ENCODE measurements at regions not wholly inside any gene's neighbourhood (a gene's known extent, or its start where the extent isn't known, plus 50 kb on each side); places are given as distances from the start of the nearest gene placed in this dataset.
A peak's percentile ranks its signal among the peaks of the same experiment; 100 is the strongest.
"Not testable (repeated sequence)": the region's sequence is repeated elsewhere in the genome, so short reads cannot be mapped to it uniquely, and the experiment has no call there.

- Histone ChIP-seq H3K36me3 (ENCODE audit: insufficient read depth, low read length, poor library complexity, severe bottlenecking) (no peaks in the 10 kb centered on the region), H3K9me3 (ENCODE audit: low read depth, low read length, poor library complexity, severe bottlenecking) (peaks cover 4% of the 10 kb centered on the region), H3K4me3 (ENCODE audit: low read depth, low read length, poor library complexity, severe bottlenecking) (no peak overlapping the region), H3K4me1 (ENCODE audit: insufficient read depth, low read length, poor library complexity, severe bottlenecking) (no peaks in the 10 kb centered on the region), H3K27ac (ENCODE audit: low read depth, low read length, poor library complexity, severe bottlenecking) (no peak overlapping the region), H3K27me3 (replicated peaks; ENCODE audit: insufficient read depth, low read depth, low read length, poor library complexity) (no peaks in the 10 kb centered on the region)
- no TSS peak for BruUV-seq (replicated peaks)
- no peak for DNase-seq (ENCODE audit: low spot score)
- intact Hi-C loops (cut with micrococcal nuclease; ENCODE audit: unreplicated experiment), result no loop called here
- ChIA-PET CTCF (no interaction called here), POLR2A (ENCODE audit: low non-redundant PET) (interaction anchor here (0.6 kb wide), 1 partner anchor 309 kb away, joined by 3 read pairs; no protein-coding TSS in a partner anchor)
- TF ChIP-seq CTCF (conservative IDR thresholded peaks at IDR 0.05; ENCODE audit: low read depth, low read length) (no peak), EZH2 (IDR thresholded peaks at IDR 0.05; ENCODE audit: borderline replicate concordance, low read depth, low read length, poor library complexity, severe bottlenecking) (no peak)
These were observed 171.8 kb downstream of the C9orf50 start for GRCh38 chr9:129449066-129449465.

- BruUV-seq (replicated peaks), result no TSS peak
- POLR2A ChIA-PET (ENCODE audit: low non-redundant PET), result no interaction called here
- CTCF ChIA-PET, result no interaction called here
These were observed 173.9 kb downstream of the C9orf50 start for GRCh38 chr9:129446828-129447550.

GRCh38 chr9:129445794-129446306 lies 175.1 kb downstream of the C9orf50 start:
- no TSS peak for BruUV-seq (replicated peaks)
- CTCF ChIA-PET, result no interaction called here
- POLR2A ChIA-PET (ENCODE audit: low non-redundant PET), result no interaction called here

More at GRCh38 chr9:129446828-129447550, 173.9 kb downstream of the C9orf50 start:
- Histone ChIP-seq H3K4me3 (ENCODE audit: low read depth, low read length, poor library complexity, severe bottlenecking) (no peak overlapping the region), H3K4me1 (ENCODE audit: insufficient read depth, low read length, poor library complexity, severe bottlenecking) (no peaks in the 10 kb centered on the region), H3K27me3 (replicated peaks; ENCODE audit: insufficient read depth, low read depth, low read length, poor library complexity) (no peaks in the 10 kb centered on the region), H3K9me3 (ENCODE audit: low read depth, low read length, poor library complexity, severe bottlenecking) (peaks cover 4% of the 10 kb centered on the region), H3K36me3 (ENCODE audit: insufficient read depth, low read length, poor library complexity, severe bottlenecking) (no peaks in the 10 kb centered on the region), H3K27ac (ENCODE audit: low read depth, low read length, poor library complexity, severe bottlenecking) (no peak overlapping the region)
- TF ChIP-seq EZH2 (IDR thresholded peaks at IDR 0.05; ENCODE audit: borderline replicate concordance, low read depth, low read length, poor library complexity, severe bottlenecking) (no peak), CTCF (conservative IDR thresholded peaks at IDR 0.05; ENCODE audit: low read depth, low read length) (no peak)
- DNase-seq (ENCODE audit: low spot score), result peak; percentile 53
- intact Hi-C loops (cut with micrococcal nuclease; ENCODE audit: unreplicated experiment), result no loop called here

GRCh38 chr9:129443515-129444164 lies 177.3 kb downstream of the C9orf50 start:
- intact Hi-C loops (cut with micrococcal nuclease; ENCODE audit: unreplicated experiment); H3K4me1 ChIP-seq (ENCODE audit: insufficient read depth, low read length, poor library complexity, severe bottlenecking); H3K4me3 ChIP-seq (ENCODE audit: low read depth, low read length, poor library complexity, severe bottlenecking); H3K27me3 ChIP-seq (replicated peaks; ENCODE audit: insufficient read depth, low read depth, low read length, poor library complexity); H3K36me3 ChIP-seq (ENCODE audit: insufficient read depth, low read length, poor library complexity, severe bottlenecking); DNase-seq (ENCODE audit: low spot score); POLR2A ChIA-PET (ENCODE audit: low non-redundant PET); H3K27ac ChIP-seq (ENCODE audit: low read depth, low read length, poor library complexity, severe bottlenecking); H3K9me3 ChIP-seq (ENCODE audit: low read depth, low read length, poor library complexity, severe bottlenecking); BruUV-seq (replicated peaks); CTCF ChIA-PET: not testable (repeated sequence)

More at GRCh38 chr9:129445794-129446306, 175.1 kb downstream of the C9orf50 start:
- DNase-seq (ENCODE audit: low spot score), result no peak
- Histone ChIP-seq H3K4me1 (ENCODE audit: insufficient read depth, low read length, poor library complexity, severe bottlenecking) (peaks cover 3% of the 10 kb centered on the region), H3K9me3 (ENCODE audit: low read depth, low read length, poor library complexity, severe bottlenecking) (peaks cover 4% of the 10 kb centered on the region), H3K4me3 (ENCODE audit: low read depth, low read length, poor library complexity, severe bottlenecking) (no peak overlapping the region), H3K27ac (ENCODE audit: low read depth, low read length, poor library complexity, severe bottlenecking) (no peak overlapping the region), H3K27me3 (replicated peaks; ENCODE audit: insufficient read depth, low read depth, low read length, poor library complexity) (no peaks in the 10 kb centered on the region), H3K36me3 (ENCODE audit: insufficient read depth, low read length, poor library complexity, severe bottlenecking) (no peaks in the 10 kb centered on the region)
- intact Hi-C loops (cut with micrococcal nuclease; ENCODE audit: unreplicated experiment), result no loop called here
- TF ChIP-seq EZH2 (IDR thresholded peaks at IDR 0.05; ENCODE audit: borderline replicate concordance, low read depth, low read length, poor library complexity, severe bottlenecking) (no peak), CTCF (conservative IDR thresholded peaks at IDR 0.05; ENCODE audit: low read depth, low read length) (no peak)
